ENCODE measurements at regions not wholly inside any gene's neighbourhood (a gene's known extent, or its start where the extent isn't known, plus 50 kb on each side); places are given as distances from the start of the nearest gene placed in this dataset.

DNA sequence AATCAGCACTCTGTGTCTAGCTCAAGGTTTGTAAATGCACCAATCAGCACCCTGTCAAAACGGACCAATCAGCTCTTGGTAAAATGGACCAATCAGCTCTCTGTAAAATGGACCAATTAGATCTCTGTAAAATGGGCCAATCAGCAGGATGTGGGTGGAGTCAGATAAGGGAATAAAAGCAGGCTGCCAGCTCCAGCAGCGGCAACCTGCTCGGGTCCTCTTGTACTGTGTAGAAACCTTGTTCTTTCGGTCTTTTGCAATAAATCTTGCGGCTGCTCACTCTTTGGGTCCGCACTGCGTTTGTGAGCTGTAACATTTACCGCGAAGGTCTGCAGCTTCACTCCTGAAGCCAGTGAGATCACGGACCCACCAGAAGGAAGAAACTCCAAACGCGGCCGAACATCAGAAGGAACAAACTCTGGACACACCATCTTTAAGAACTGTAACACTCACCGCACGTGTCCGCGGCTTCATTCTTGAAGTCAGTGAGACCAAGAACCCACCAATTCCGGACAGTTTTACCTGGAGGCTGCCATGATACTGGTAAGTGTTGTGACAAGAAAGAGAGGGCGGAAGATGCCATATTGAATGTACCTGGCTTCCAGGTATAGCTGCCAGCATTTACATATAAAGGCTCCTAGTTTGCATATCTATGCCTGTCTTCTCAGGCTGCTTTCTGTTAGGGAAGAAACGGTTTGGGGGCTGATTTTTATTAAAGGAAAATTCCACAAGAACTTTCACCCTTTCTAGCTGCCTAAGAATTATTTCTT, 758.5 kb upstream of the CTNND2 start:
- no peak for TF ChIP-seq CTCF (conservative IDR thresholded peaks at IDR 0.05 in 1 of 2, IDR thresholded peaks at IDR 0.05 in 1 of 2; ENCODE audit: low read depth in 1 of 2, low read length in 2 of 2)
- no peak for TF ChIP-seq EZH2 (IDR thresholded peaks at IDR 0.05; ENCODE audit: low read length, missing control alignments)

Data from fibroblast of lung (primary cell).